ENCODE measurements at regions not wholly inside any gene's neighbourhood (a gene's known extent, or its start where the extent isn't known, plus 50 kb on each side); places are given as distances from the start of the nearest gene placed in this dataset.

DNA sequence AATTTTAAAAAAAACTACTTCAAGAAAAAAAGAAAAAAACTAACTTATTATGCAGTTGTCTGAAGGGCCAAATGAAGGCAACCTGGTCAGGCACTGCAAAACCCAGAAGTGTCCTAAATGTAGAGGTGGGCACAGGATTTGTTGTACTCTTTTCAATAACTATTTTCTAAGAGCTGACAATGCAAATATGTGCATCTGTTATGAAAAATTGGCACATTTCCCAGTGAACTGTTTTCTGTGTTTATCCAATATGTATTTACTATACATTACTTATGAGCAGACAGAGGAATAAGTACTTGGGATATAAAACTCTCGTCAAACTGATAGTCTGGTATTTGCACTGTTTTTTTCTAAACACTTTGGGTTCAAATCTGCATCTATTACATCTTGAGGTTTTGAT, 188.0 kb upstream of the C21orf91 start:
- TF ChIP-seq BCL11A (tag by site-specific recombination; IDR thresholded peaks at IDR 0.05; ENCODE audit: low read depth), result no peak
- no peak for TF ChIP-seq ZNF155 (tag by site-specific recombination; IDR thresholded peaks at IDR 0.05)
- no peak for TF ChIP-seq CTCF (tag by site-specific recombination; IDR thresholded peaks at IDR 0.05)
- no peak for TF ChIP-seq ZBTB44 (tag by site-specific recombination; IDR thresholded peaks at IDR 0.05)
- TF ChIP-seq TRIM28 (IDR thresholded peaks at IDR 0.05; ENCODE audit: borderline replicate concordance, low read length), result no peak
- TF ChIP-seq ZNF791 (tag by site-specific recombination; IDR thresholded peaks at IDR 0.05), result no peak
- TF ChIP-seq ZNF549 (tag by site-specific recombination; IDR thresholded peaks at IDR 0.05), result no peak
- no peak for TF ChIP-seq ZNF76 (tag by site-specific recombination; IDR thresholded peaks at IDR 0.05; ENCODE audit: borderline replicate concordance, low read depth)
- no peak for TF ChIP-seq ZNF449 (tag by site-specific recombination; IDR thresholded peaks at IDR 0.05)
